ENCODE measurements at regions not wholly inside any gene's neighbourhood (a gene's known extent, or its start where the extent isn't known, plus 50 kb on each side); places are given as distances from the start of the nearest gene placed in this dataset.

- no peak for DNase-seq
Measured at GRCh38 chr2:156164091-156164720, 168.3 kb downstream of the NR4A2 start.

DNA sequence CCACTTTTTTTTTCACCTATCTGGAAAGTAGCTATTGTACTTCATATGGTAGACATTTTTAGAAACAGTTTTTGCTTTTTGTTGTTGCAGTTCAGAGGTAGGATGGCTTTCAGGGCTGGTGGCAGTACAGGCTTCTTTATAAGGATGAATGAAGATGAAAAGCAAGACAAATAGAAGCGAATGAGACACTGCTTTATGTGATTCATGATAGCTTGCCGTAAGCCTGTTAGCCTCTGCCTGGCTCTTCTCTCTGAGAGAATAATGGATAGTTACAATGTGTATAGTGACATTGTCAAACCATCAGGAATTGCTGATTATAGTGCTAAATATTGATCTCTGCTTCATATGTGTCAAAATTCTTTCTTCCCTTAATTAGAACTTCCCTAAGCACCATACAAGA lies 173.7 kb downstream of the NR4A2 start:
- no peak for DNase-seq

DNA sequence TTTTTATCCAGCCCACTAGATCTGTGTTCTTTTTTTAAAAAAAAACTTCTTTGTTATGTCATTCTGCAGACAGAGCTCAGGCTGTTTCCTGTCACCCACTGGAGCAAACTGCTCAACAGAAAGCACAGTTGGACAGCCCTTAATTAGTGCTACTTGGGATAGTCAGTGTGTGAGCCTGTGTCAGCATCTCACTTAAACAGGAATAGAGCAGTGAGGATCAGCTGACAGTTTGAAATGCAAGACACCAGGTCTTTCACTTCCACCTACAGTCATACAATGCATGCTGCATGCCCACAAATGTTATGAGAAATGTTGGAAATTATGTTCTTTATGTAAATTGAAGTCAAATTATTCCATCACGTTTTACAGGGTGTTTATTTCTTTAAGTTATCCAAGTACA lies 174.9 kb downstream of the NR4A2 start:
- DNase-seq: no peak

DNA sequence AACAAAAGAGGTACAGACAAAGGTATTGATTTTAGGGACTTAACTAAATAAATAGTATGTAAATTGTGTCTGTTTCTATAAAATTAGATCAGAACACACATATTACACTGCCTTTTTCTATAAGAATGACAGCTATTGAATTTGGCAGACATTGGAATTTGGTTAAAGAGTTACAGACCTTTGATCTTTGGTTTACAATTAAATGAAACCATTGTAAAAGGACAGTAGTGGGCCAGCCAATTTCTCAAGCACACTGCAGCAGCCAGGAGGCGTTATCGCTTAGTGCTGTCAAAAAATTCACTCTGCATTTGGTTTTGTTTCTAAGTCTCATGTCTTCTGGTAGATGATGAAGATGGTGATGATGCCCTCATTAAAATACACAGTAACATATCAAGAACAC lies 175.9 kb downstream of the NR4A2 start:
- no peak for DNase-seq

GRCh38 chr2:156155319-156155718 lies 177.2 kb downstream of the NR4A2 start:
- no peak for DNase-seq

DNA sequence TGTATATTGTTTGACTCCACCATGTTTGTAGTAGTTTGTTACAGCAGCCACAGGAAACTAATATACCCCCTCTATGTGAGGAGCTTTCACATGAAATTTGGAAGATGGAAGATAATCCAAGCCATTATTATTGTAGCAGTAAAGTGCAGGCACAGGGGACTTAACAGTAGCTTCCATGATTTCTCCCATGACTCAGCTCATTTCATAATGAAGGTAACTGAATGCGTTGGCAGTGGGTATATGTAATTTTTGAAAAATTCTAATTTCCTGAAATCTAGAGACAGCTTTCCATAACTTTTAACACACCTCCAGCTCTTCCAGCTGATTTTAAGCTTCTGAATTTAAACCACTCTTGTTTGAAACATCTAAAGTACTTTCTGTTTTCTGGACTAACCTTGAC lies 181.2 kb downstream of the NR4A2 start:
- DNase-seq: no peak

GRCh38 chr2:156147594-156148330 lies 184.8 kb downstream of the NR4A2 start:
- no peak for DNase-seq

DNA sequence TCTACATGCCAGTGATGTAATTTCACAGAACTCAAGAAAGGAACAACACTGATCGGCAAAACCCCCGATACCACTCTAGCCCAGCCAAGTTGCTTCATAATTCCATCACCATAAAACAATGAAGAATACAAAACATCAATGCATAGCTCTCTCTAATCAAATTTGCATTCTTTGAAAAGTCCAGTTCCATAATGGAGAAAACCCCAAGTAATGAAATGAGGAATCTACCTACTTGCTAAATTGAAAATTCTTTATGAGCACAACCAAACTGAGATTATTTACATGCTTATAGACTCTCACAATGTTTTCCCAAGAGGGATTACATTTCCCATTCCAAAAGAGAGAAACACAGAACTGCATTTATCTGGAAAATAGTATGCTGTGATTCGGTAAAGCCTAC lies 186.5 kb downstream of the NR4A2 start:
- no peak for DNase-seq

- no peak for DNase-seq
Measured at GRCh38 chr2:156145469-156145868, 187.1 kb downstream of the NR4A2 start.

- no peak for DNase-seq
Measured at GRCh38 chr2:156136566-156136965, 196.0 kb downstream of the NR4A2 start.

DNA sequence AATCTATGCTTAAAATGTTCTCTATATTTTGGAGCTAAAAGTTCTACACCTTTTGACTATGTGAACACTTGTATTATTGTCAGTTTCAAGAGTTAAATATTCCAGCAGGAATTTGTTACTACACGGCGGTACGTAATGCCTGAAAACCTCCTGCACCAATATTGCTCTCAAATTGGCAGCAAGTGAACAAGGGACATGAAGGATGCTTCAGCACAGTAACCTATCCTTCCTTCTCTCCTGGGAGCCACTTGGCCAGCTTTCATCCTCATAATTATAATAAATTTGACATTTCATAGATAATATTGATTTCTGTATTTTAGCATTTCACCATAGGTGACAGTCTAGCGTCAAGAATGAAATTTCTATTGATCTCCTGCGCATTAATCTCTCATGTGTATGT lies 197.6 kb downstream of the NR4A2 start:
- DNase-seq: no peak

DNA sequence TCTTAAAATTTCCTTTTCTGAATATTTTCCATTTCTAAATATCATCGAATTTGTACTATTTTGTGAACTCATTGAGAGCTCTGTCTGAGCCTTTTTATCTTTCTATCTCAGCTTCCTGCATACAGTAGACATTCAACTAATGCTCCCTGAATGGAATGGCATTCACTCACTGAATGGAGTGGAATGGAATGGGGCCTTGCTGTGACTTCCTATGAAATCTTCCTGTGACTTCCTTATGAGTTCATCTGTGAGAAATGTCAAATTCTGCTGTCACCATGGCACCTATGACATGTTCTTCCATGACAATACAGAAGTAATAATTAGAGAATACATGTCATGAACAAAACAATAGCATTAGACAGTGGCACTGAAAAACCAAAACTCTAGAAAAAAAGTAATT lies 199.6 kb downstream of the NR4A2 start:
- no peak for DNase-seq

DNA sequence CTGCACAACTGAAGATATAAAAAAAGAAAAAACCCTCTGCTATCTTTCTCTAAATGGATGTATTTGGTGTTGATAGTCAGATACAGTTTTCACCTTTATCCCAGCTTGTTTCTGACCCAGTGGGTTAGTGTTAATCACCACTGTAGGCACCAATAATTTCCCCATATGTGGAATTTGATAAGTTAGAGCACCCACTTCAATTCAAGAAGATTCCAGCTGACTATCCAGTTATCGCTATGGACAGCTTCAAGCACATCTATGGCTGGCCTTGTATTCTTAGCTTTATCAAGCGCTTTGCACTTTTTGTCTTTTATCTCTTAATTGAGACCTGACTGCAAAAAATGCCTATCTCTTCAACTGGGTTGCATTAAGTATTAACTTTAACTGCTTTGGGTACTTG lies 200.4 kb downstream of the NR4A2 start:
- no peak for DNase-seq

DNA sequence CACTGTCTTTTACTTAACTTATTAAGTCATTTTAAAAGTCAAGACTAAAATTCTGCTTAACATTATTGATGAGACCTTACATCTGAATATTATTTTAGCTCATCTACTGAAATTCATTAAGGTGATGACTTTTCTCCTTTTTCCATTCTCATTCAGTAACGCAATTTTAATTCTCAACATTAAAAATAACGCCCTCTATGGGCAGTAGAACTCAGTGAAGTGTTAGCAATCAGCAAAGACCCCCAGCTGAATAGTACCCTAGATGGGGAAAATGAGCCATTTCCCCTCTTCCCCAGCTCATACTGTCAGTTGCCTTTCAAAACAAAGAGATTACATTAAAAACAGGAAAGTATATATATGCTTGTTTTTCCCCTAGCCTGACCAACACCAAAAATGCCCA lies 203.3 kb downstream of the NR4A2 start:
- DNase-seq: no peak

DNA sequence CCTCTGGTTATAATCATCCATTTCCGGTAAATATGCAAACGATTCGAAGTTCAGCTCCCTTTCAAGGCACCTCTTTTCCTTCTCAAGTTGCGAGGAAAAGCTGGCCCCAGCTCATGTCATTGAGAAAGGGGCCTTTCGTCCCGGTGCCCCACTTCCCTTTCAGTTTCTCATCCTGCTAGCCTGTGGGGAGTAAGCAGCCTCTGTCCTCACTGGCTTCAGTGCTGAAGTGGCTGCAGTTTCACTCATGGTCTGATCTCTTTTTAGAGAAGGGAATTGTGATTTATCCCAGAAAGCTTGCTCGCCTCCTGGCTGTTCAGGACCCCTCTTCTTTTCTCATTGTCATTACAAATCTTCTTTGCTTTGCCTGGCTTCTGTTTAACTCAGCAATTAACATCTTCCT lies 207.5 kb downstream of the NR4A2 start:
- no peak for DNase-seq

- no peak for DNase-seq
Measured at GRCh38 chr2:156124458-156124857, 208.1 kb downstream of the NR4A2 start.

GRCh38 chr2:156118753-156119416 lies 213.6 kb downstream of the NR4A2 start:
- no peak for DNase-seq

- no peak for DNase-seq
Measured at GRCh38 chr2:156116113-156116512, 216.4 kb downstream of the NR4A2 start.

GRCh38 chr2:156115338-156115737 lies 217.2 kb downstream of the NR4A2 start:
- DNase-seq: no peak

DNA sequence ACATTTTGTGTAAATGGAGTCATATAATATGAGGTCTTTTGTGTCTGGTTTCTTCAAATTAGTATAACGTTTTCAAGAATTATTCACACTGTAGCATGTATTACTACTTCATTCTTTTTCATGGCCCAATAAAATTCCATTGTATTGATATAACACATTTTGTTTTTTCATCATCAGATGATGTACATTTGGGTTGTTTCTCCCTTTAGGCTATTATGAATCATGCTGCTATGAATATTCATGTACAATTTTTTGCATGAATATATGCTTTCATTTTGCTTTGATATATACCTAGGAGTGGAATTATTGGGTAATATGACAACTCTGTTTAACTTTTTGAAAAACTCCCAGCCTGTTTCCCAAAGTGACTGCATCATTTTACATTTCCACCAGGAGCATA lies 220.2 kb downstream of the NR4A2 start:
- DNase-seq: no peak

- DNase-seq: peak; percentile 13
Measured at GRCh38 chr2:156110890-156111289, 221.6 kb downstream of the NR4A2 start.

DNA sequence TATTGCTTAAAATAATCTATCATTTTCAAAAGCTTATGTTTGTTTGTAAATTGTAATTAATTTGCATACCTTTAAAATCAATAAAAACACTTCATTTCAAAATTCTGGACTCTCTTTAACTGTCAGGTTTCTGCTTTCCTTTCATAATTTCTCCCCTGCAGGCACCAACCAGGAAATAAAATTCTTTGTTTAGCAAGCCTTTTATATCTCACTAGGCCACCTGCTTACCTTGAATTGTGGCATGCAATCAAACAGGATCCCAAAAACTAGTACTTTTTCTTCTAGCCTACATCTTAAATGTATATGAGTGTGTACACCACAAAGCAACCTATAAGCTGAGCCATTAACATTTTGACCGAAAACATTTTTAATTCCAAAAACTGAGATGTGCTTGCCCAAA lies 233.1 kb downstream of the NR4A2 start:
- no peak for DNase-seq

- no peak for DNase-seq
Measured at GRCh38 chr2:156098506-156098905, 234.0 kb downstream of the NR4A2 start.

- DNase-seq: no peak
Measured at GRCh38 chr2:156088587-156088986, 243.9 kb downstream of the NR4A2 start.

All from activated naive CD4-positive, alpha-beta T cell treated with anti-CD3 and anti-CD28 coated beads, Interleukin-2, amount 50 U/mL, for 16 hours (primary cell).